Skeletal muscle cell (primary cell): ENCODE measurements at regions not wholly inside any gene's neighbourhood (a gene's known extent, or its start where the extent isn't known, plus 50 kb on each side); places are given as distances from the start of the nearest gene placed in this dataset.

ENCODE experiments used
- DNase-seq: peaks from one replicate; pipeline ENCODE4 v3.0.0-alpha.2; 2010; ENCODE audit warnings: low read depth
- H3K4me3 ChIP-seq: 2 replicates; pipeline ENCODE4 v1.5.1; 2011; ENCODE audit warnings: low read depth, mild to moderate bottlenecking, control low read depth, low read length, moderate library complexity

GRCh38 chr2:45337481-45337880, 273.6 kb downstream of the SRBD1 start:
- H3K4me3 ChIP-seq: no peak overlapping the region
- DNase-seq: no peak

- no peak for DNase-seq
Observed at GRCh38 chr2:45334205-45334604, 276.9 kb downstream of the SRBD1 start.

GRCh38 chr2:45332567-45332966, 278.5 kb downstream of the SRBD1 start:
- H3K4me3 ChIP-seq: no peak overlapping the region
- no peak for DNase-seq

More at GRCh38 chr2:45334205-45334604, 276.9 kb downstream of the SRBD1 start:
- H3K4me3 ChIP-seq: no peak overlapping the region

DNA sequence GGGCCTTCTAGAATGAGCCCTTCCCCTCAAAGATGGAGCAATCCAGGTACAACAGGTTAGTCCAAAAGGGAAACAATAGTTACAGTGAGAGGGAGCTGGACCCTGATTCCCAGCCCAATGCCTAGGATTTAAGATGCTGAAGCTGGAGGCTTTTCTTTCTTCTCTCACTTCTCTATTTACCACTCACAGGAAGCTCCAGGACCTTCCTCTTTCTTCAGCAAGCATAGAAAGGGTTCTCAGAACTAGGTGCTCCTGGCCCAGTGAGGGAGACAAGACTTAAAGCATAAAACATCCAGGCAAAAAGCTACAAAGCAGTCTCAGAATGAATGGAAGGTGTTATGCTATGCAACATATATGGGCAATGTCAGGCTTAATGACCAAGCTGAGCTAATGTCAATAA, 279.0 kb downstream of the SRBD1 start:
- no peak overlapping the region for H3K4me3 ChIP-seq
- no peak for DNase-seq

GRCh38 chr2:45331410-45331786, 279.7 kb downstream of the SRBD1 start:
- no peak overlapping the region for H3K4me3 ChIP-seq
- no peak for DNase-seq

- DNase-seq: no peak
Observed at GRCh38 chr2:45330637-45331409, 280.2 kb downstream of the SRBD1 start.

GRCh38 chr2:45330108-45330507, 281.0 kb downstream of the SRBD1 start:
- DNase-seq: no peak
- H3K4me3 ChIP-seq: no peak overlapping the region

More at GRCh38 chr2:45330637-45331409, 280.2 kb downstream of the SRBD1 start:
- no peak overlapping the region for H3K4me3 ChIP-seq

- no peak overlapping the region for H3K4me3 ChIP-seq
- DNase-seq: no peak
Observed at GRCh38 chr2:45329045-45329677, 281.9 kb downstream of the SRBD1 start.

DNA sequence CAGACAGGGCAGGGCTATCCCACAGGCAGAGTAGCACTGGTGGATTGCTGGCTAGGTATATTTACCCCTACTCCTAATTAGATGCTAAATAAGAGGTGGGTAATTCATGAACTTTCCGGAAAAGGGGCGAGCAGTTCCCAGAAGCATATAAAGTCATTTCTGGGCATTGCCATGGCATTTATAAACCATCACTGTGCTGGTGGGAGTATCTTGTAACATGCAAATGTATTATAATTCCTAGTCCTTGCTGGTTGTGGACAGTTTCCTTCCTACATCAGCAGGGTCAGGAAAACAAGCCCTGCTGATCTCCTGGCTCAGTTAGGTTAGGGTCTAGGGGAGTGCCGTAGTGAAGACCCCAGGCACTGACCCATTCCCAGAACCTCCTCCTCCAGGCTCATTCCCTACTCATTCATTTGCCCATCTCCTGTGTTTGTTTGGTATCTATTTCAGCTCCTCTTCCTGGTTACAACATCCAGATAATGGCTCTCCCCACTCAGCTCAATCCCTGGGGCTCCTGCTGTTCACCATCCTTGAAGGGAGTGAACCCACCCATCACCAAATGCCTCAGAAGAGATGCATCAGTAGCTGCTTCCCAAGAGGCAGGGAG, 282.7 kb downstream of the SRBD1 start:
- DNase-seq: no peak

DNA sequence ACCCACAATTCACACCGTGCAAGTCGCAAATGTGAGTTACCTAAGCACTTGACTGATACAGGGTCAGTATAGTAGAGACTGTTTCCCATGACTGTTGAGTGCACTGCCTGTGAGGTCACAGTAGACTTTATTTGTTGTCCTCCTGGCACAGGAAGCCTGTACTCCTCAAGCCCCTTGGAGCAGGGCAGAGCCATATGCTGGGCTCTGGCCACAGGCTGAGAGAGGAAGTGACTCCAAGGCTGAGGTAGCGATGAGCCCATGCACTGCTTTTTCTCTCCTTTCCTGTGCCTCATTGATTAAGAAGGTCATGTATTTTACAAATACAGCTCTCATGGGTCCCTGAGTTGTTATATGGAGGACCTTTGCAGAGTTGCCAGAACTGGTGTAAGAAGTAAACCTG, 287.7 kb downstream of the SRBD1 start:
- no peak for DNase-seq
- no peak overlapping the region for H3K4me3 ChIP-seq

More for the DNA sequence above, 282.7 kb downstream of the SRBD1 start:
- no peak overlapping the region for H3K4me3 ChIP-seq

DNA sequence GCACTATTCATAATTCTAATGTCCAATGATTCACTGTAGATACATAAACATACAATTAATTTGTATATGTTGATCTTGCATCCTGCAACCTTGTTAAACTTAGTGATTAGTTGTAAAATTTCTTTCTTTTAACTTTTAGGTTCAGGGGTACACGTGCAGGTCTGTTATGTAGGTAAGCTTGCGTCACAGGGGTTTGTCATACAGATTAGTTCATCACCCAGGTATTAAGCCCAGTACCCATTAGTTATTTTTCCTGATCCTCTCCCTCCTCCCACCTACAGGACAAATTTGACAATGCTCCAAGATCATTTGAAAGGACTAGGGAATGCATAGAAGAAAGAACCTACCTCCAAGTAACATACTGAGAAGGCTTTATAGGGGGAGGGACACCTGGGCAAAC, 290.1 kb downstream of the SRBD1 start:
- DNase-seq: no peak
- no peak overlapping the region for H3K4me3 ChIP-seq

- H3K4me3 ChIP-seq: no peak overlapping the region
- no peak for DNase-seq
Observed at GRCh38 chr2:45319683-45320455, 291.2 kb downstream of the SRBD1 start.

GRCh38 chr2:45318686-45319085, 292.4 kb downstream of the SRBD1 start:
- no peak for DNase-seq
- no peak overlapping the region for H3K4me3 ChIP-seq

GRCh38 chr2:45316576-45317338, 294.3 kb downstream of the SRBD1 start:
- H3K4me3 ChIP-seq: no peak overlapping the region
- DNase-seq: no peak

DNA sequence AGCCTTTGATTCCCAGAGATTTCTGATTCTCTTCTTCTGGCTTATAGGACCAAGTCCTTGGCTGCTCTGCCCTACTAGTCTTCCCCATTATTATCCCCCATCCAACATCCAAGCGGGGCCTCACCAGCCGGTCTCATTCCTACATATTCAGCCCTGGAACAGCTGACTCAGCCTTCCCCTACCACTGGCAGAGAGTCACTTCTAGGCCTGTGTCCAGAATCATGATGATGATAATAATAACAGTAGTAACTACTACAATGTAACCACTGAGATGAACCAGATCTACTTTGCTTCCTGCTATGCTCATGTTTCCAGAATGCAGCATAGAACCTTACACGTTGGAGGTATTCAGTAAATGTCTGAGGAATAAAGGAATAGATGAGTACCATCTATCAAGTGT, 295.2 kb downstream of the SRBD1 start:
- peak; percentile 81 for DNase-seq
- H3K4me3 ChIP-seq: no peak overlapping the region

DNA sequence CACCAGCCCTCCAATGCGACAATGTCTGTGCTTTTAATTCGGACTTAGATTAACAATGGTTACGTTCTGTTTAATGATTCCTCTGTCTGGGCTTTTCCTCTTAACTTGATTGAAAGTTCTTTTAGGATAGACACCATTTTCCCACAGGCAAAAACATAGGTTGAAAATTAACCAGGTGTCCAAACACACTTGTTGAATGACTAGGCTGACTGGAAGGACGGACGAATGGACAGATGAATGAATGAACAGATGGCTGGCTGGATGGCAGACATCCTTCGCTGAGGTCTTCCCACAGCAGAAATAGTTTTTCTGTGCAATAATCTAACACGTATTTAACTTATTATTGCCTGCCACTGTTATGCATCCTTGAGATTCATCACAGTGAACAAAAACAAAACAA, 298.8 kb downstream of the SRBD1 start:
- DNase-seq: no peak
- no peak overlapping the region for H3K4me3 ChIP-seq

DNA sequence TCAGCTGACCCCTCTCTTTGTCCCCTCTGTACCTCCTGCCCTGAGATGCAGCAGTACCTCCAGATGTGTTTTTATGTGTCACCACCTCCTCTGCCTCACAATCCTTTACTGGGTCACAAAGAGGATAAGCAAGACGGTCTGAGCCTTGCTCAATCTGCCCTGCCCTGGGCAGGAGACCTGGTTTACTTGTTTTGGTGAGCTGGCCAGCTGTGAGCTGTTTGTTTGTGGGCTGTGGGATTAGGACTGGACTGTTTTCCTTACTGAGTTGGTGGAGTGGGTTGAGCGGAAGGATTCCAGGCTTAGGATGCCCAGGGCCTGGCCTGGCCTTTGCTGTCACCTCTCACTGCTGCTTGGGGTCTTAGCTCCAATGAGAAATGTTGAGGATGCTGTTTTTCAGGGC, 299.5 kb downstream of the SRBD1 start:
- no peak for DNase-seq
- no peak overlapping the region for H3K4me3 ChIP-seq

- DNase-seq: no peak
- no peak overlapping the region for H3K4me3 ChIP-seq
Observed at GRCh38 chr2:45307147-45307546, 297.9 kb upstream of the SIX2 start.

GRCh38 chr2:45305599-45305998, 296.3 kb upstream of the SIX2 start:
- H3K4me3 ChIP-seq: no peak overlapping the region
- DNase-seq: no peak
